D721Med (cell line): ENCODE measurements at regions not wholly inside any gene's neighbourhood (a gene's known extent, or its start where the extent isn't known, plus 50 kb on each side); places are given as distances from the start of the nearest gene placed in this dataset.
A peak's percentile ranks its signal among the peaks of the same experiment; 100 is the strongest.

ENCODE experiments used
- DNase-seq: peaks from one replicate; pipeline ENCODE4 v3.0.0; 2011; ENCODE audit warnings: low spot score; ENCODE audit not compliant: insufficient read length
- FAIRE-seq: peaks from 2 replicates; lab custom pipeline; 2011; peaks lifted over from hg19 to GRCh38; lab: Jason Lieb, UNC
- TF ChIP-seq, protein P1 (sequence below): IDR thresholded peaks from 2 replicates; pipeline ENCODE4 v1.5.1; 2012; ENCODE audit warnings: mild to moderate bottlenecking, control low read depth; ENCODE audit not compliant: insufficient read depth; ENCODE audit errors: missing control alignments

DNA sequence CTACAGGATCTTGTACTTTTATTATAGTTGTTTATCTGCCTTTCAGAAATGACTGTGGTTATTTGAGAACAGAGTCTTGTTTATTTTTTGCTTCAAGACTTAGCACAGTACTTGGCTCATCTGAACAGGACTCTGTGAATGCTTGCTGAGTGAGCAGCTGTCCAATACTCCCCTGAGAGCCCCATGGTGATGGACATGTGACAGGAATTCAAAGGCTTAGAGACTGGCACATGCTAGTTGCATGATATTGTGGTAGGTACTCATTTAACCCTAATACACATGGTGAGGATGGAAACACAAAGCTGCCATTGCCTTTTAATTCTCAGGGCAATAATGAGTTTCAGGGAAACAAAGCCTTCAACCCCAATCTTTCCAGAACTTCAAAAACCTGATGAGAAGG is 97.3 kb downstream of the GEMIN8 start:
- FAIRE-seq: no peak
- TF ChIP-seq, protein P1, sequence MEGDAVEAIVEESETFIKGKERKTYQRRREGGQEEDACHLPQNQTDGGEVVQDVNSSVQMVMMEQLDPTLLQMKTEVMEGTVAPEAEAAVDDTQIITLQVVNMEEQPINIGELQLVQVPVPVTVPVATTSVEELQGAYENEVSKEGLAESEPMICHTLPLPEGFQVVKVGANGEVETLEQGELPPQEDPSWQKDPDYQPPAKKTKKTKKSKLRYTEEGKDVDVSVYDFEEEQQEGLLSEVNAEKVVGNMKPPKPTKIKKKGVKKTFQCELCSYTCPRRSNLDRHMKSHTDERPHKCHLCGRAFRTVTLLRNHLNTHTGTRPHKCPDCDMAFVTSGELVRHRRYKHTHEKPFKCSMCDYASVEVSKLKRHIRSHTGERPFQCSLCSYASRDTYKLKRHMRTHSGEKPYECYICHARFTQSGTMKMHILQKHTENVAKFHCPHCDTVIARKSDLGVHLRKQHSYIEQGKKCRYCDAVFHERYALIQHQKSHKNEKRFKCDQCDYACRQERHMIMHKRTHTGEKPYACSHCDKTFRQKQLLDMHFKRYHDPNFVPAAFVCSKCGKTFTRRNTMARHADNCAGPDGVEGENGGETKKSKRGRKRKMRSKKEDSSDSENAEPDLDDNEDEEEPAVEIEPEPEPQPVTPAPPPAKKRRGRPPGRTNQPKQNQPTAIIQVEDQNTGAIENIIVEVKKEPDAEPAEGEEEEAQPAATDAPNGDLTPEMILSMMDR: no peak

DNA sequence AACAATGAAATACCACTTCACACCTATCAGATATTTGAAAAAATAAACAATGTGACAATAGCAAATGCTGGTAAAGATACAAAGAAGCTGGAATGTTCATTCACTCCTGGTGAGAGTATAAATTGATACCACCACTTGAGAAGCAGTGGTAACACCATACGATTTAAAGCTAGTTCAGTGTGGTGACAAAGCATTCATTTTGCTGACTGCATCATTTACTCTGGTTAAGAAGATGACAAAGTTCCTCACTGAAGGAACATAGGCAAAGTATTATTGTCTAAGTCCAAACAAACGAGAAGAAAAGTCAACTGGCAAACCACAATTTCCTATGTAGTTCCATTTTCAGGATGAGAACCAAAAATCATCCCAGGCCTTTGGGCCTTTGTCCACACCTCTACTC is 102.5 kb downstream of the GEMIN8 start:
- DNase-seq (no peak), FAIRE-seq (no peak)
- TF ChIP-seq, protein P1: no peak

More for the DNA sequence above, 97.3 kb downstream of the GEMIN8 start:
- no peak for DNase-seq

DNA sequence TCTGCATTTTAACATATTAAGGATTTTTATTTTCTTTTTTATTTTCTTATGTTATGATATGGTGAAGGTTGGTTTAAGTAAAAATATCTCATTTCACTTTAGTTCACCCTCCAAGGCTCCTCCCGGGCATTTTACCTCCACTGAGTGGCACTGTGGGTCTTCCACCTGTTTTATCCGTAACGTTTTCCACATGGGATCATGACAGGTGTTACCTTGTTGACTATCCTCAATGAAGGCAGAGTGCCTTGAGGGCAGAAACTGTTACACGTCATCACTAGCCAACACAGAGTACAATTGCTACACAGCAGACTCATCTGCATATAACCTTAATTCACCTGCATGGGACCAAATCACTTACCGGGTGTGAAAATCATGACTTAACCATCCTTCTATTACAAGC is 105.8 kb downstream of the GEMIN8 start:
- DNase-seq: no peak
- no peak for FAIRE-seq
- TF ChIP-seq, protein P1: no peak

DNA sequence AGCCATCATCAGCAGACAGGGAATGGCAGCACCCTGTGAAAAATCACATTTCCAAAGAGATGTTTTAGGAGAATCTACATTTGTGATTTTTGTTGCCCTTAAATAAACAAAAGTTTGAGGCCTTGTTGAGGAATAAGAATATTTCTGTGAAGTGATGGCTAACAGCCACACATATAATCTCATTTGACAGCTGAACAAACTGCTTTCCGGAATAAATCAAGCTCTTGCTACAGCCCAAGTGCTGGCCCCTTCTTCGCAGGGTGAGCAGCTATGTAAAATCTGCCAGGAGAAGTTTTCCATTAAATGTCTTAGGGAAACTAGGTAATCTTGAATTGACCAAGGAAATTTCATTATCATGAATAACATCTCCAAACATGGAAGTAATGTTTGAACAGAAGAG is 106.4 kb upstream of the GPM6B start:
- TF ChIP-seq, protein P1: no peak
- no peak for FAIRE-seq
- no peak for DNase-seq

DNA sequence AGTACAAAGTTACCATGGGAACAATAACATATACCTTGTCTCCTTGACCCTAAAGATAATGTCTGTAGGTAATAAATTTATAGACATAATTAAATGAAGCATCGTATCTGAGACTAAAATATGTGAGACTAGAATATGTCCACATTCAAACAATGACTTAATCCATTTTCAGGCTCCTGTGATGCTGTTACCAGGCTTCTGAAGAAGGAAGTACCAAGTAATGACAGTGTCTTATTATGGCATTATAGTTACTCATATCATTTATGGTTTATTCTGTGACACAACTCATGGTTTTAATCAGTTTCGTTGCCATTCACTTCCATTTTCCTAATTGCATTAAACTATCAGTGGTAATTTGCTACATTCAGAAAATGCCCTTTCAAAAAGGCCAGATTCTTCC is 100.6 kb upstream of the GPM6B start:
- TF ChIP-seq, protein P1: no peak
- no peak for DNase-seq
- FAIRE-seq: no peak

DNA sequence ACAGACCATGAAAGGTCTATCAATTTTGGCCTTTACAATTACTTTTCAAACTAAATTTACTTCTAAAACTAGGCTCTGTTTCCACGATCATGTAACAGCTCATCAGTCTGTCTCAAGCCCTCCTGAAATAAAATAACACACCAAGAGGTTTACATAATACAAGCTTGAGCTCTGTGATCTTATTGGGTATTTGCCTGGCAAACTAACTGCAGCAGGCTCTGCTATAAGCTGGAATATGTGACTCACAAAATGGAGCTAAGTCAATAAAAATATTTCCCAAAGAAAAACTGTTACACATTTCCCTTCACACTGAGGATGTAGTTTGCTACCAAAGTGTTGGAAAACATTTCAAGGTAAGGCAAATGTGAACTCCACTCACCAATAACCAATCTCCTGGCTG is 94.7 kb upstream of the GPM6B start:
- FAIRE-seq: peak; percentile 55
- no peak for DNase-seq
- TF ChIP-seq, protein P1: no peak

DNA sequence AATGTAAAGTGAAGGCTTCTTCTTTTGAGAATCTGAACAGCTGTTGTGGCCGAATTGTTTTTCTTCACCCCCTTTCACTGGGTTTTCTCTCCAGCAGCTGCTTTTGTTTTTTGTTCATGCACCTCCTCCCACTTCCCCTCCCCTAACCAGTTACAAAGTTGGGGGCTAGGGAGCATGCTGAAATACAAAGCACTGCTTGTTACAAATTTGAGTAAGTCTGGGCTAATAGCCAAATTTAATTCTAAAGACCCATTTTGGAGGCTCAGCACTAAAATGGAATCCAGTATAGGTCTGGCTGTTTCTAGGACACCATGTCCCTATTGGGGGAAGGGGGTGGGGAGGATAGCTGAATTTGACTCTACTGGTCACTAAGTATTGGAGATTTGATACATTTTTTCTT is 89.2 kb upstream of the GPM6B start:
- FAIRE-seq: no peak
- TF ChIP-seq, protein P1: no peak
- DNase-seq: no peak
